Muscle layer of duodenum (tissue), 2 donors: ENCODE measurements at regions not wholly inside any gene's neighbourhood (a gene's known extent, or its start where the extent isn't known, plus 50 kb on each side); places are given as distances from the start of the nearest gene placed in this dataset.

Experiments used
- H3K27ac ChIP-seq: one replicate; pipeline ENCODE4 v1.7.0; 2013; ENCODE audit warnings: mild to moderate bottlenecking, low read length
- H3K27me3 ChIP-seq: one replicate; pipeline ENCODE4 v1.7.0; 2013; ENCODE audit warnings: low read depth, mild to moderate bottlenecking, control low read depth, low read length
- H3K36me3 ChIP-seq, 2 donors: one replicate each; pipeline ENCODE4 v1.7.0; 2013; ENCODE audit warnings: low read length in 2 of 2, control low read depth in 1 of 2, mild to moderate bottlenecking in 1 of 2; ENCODE audit not compliant: insufficient read depth in 2 of 2, control insufficient read depth in 1 of 2
- H3K4me1 ChIP-seq, 2 donors: one replicate each; pipeline ENCODE4 v1.7.0; 2013; ENCODE audit warnings: low read length in 2 of 2, mild to moderate bottlenecking in 2 of 2, control low read depth in 1 of 2, moderate library complexity in 1 of 2; ENCODE audit not compliant: insufficient read depth in 2 of 2, control insufficient read depth in 1 of 2
- H3K4me3 ChIP-seq, 2 donors: one replicate each; pipeline ENCODE4 v1.7.0; 2013; ENCODE audit warnings: low read length in 2 of 2, low read depth in 1 of 2, mild to moderate bottlenecking in 1 of 2
- H3K9me3 ChIP-seq, 2 donors: one replicate each; pipeline ENCODE4 v1.7.0; 2013; ENCODE audit warnings: low read length in 2 of 2, control low read depth in 1 of 2, mild to moderate bottlenecking in 1 of 2; ENCODE audit not compliant: control insufficient read depth in 1 of 2
- donor health status: healthy.

DNA sequence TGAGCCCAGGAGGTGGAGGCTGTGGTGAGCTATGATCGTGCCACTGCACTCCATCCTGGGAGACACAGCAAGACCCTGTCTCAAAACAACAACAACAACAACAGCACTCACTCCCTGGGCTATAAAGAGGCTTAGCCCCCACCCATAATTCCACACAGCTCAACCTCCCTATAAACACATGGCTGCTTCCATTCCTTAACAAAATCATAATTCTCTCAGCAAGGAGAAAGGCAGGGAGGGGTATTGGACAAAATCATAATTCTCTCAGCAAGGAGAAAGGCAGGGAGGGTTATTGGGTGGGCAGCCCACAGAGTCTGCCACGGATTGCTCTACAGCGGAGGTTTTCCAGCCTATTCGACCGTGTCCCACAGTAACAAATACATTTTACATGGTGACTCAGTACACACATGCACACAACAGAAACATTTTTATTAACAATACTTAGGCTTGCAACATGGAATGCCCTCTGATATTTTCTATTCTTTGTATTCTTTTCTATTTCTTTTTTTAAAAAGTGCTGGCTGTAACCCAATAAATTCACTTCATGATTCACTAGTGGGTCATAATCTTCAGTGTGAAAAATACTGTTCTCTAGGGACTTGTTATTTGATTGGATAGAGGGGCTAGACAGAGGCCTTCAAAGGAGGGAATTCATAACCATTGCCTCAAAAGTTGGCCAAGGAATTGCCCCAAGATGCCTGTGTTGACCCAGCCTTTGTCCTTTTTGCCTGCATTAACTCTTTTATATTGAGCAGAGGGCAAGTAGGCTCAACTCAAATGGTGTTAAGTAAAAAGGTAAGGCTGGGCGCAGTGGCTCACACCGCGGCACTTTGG is 50.6 kb upstream of the ZMYND8 start:
- no peaks in the 10 kb centered on the region for H3K36me3 ChIP-seq
- no peaks in the 10 kb centered on the region for H3K4me1 ChIP-seq
- H3K9me3 ChIP-seq = no peaks in the 10 kb centered on the region
- H3K4me3 ChIP-seq = no peak overlapping the region
- no peaks in the 10 kb centered on the region for H3K27me3 ChIP-seq
- H3K27ac ChIP-seq = no peak overlapping the region

DNA sequence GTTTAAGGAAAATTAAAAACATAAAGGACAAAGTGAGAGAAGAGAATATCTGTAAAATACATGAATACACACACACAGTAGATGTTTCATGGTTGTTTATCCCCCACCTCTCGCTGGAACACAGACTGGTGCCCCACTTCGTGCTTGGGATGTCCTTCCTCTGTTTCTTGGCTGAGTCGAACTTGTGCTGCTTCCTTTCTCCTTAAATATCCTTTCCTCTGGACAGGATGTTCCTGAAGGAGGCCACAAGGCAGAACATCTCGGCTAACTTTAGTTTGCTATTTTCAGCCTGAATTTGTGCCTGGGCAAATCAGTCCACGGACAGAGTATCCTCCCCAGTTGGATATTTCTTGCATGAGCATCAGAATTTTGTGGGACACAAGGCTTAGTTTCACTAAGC is 54.7 kb upstream of the ZMYND8 start:
- no peak overlapping the region for H3K27ac ChIP-seq
- no peaks in the 10 kb centered on the region for H3K9me3 ChIP-seq
- H3K27me3 ChIP-seq = no peaks in the 10 kb centered on the region
- H3K4me1 ChIP-seq = no peaks in the 10 kb centered on the region
- no peak overlapping the region for H3K4me3 ChIP-seq
- no peaks in the 10 kb centered on the region for H3K36me3 ChIP-seq

DNA sequence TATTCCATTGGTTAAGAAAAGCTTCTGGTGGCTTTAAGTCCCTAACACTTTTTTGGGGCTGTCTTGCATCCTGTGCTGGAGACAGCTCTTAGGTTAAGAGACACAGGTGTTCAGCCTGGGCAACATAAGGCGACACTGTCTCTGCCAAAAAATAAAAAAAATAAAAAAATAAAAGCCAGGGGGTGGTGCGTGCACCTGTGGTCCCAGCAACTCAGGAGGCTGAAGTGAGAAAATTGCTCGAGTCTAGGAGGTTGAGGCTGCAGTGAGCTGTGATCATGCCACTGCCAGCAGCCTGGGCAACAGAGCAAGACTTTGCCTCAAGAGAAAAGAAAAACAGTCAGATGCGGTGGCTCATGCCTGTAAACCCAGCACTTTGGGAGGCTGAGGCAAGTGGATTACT is 55.6 kb upstream of the ZMYND8 start:
- Histone ChIP-seq H3K36me3 (no peaks in the 10 kb centered on the region), H3K27me3 (no peaks in the 10 kb centered on the region), H3K4me3 (no peak overlapping the region), H3K9me3 (no peaks in the 10 kb centered on the region), H3K27ac (no peak overlapping the region), H3K4me1 (no peaks in the 10 kb centered on the region)

DNA sequence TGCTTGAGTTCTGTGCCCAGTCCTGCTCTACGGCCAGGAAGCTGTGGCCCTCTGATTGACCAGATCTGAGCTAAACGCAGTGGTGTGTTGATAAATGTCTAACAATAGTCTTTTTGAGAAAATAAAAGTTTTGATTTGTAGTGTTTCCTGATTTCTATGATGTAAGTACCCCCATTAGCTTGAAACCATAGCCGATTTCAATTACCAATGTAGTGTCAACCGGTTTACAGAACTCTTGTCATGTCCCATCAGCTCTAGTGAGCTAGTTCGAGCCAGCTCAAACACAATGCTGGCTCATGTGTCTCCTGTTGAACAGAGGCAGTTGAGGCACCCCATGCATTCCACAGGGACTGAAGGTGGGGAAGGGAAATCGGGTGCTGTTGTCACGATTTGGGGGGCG is 56.7 kb upstream of the ZMYND8 start:
- no peaks in the 10 kb centered on the region for H3K9me3 ChIP-seq
- no peaks in the 10 kb centered on the region for H3K36me3 ChIP-seq
- H3K4me3 ChIP-seq = no peak overlapping the region
- H3K27me3 ChIP-seq = no peaks in the 10 kb centered on the region
- H3K27ac ChIP-seq = no peak overlapping the region
- no peaks in the 10 kb centered on the region for H3K4me1 ChIP-seq

DNA sequence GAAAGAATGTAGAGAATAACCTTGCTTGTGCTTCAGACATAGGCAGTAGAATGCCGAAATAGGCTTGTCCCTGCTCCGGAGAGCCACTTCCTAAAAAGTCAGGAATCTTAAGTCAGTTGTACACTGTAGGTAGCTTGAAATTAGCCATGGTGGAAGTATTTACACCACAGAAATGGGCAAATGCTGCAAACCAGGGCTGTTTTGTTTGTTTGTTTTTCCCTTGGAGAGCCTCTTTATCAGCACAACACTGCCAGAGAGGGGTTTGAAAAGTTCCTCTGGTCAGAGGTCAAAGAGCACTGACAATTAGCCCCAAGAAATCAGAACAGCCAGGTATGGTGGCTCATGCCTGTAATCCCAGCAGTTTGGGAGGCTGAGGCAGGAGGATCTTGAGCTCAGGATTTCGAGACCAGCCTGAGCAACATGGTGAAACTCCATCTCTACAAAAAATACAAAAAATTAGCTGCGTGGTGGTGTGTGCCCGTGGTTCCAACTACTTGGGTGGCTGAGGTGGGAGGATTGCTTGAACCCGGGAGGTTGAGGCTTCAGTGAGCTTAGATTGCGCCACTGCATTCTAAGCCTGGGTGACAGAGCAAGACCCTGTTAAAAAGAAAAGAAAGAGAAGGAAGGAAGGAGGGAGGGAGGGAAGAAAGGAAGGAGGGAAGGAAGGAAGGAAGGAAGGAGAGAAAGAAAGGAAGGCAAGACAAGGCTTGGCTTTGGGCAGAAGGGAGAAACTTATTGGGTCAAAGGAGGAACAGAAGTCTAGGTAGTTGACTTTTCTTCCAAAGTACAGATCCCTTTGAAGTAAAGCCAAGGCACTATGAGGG is 61.0 kb upstream of the ZMYND8 start:
- Histone ChIP-seq H3K4me3 (no peak overlapping the region), H3K36me3 (no peaks in the 10 kb centered on the region), H3K27me3 (no peaks in the 10 kb centered on the region), H3K9me3 (no peaks in the 10 kb centered on the region), H3K4me1 (no peaks in the 10 kb centered on the region), H3K27ac (no peak overlapping the region)

DNA sequence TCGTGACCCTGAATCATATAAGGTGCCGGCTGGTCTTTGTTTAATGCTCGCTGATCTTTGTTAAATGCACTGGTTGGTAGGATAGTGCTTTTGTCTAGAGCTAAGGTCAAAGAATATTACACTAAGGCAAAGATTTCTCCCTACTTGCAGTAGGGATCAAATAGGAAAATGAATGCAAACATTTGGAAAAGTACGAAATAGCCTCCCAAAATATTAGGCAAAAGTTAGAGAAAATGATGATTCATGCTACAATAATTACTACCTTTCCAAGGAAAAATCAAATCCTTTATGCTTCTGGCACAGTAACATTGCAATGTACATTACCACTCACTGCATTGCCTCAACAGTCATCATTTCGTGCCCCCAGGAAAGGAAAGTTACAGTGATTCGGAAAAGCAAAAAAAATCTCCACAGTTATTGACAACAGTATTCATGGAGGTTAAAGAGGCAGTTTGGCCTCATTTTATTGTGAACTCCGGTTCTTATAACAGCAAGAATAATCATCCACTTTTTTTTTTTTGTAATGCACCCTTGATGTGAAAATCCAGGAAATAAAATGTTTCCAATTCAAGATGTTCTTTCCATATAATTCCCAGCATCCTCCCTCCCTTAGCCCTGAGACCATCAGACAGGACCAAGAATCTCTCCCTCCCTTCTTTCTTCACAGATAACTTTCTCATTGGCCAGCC is 61.7 kb upstream of the ZMYND8 start:
- Histone ChIP-seq H3K4me1 (no peaks in the 10 kb centered on the region), H3K9me3 (no peaks in the 10 kb centered on the region), H3K4me3 (no peak overlapping the region), H3K27me3 (no peaks in the 10 kb centered on the region), H3K36me3 (no peaks in the 10 kb centered on the region), H3K27ac (no peak overlapping the region)

DNA sequence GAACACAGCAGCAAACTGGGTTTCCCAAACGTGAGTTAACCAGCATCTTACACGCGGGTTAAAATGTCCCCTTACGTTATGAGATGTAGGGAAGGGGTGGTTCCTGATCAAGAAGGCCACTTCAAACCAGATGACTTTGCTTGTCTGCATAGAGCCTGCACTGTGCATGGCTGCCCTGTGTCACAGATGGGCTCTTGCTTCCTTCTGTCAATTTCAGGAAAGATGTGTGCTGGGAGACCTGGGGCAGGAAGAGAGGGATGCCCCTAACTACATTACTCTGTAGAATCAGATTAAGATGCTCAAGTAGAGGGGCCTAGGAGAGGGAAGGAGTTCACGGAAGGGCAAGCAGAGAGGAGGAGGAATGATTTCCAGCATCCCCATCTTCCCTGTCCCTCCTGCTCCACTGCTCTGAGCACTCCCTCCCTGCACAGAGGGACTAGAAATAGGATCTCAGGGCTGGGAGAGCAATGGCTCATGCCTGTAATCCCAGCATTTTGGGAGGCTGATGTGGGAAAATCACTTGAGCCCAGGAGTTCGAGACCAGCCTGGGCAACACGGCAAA is 63.5 kb upstream of the ZMYND8 start:
- no peak overlapping the region for H3K27ac ChIP-seq
- no peak overlapping the region for H3K4me3 ChIP-seq
- no peaks in the 10 kb centered on the region for H3K9me3 ChIP-seq

DNA sequence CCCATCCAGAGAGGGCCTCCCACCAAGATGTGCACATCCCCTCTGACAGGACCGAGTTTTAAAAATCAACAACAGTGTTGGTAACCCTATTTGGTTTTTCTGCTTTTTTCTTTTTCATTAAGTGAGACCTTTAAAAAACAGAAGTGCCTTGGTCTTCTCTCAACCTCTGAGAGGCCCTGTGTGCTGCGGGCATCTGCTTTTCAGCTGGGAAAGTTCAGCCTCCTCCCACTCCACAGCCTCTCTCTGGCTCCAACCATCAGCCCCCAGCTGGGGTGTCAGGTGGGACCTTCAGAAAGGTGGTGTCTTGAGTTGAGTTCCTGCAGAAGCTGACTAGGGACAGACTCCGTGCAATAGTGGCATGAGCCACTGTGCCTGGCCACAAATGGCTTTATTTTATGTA is 64.6 kb upstream of the ZMYND8 start:
- Histone ChIP-seq H3K36me3 (no peaks in the 10 kb centered on the region), H3K27me3 (no peaks in the 10 kb centered on the region), H3K9me3 (no peaks in the 10 kb centered on the region), H3K4me1 (no peaks in the 10 kb centered on the region), H3K4me3 (no peak overlapping the region), H3K27ac (no peak overlapping the region)

More for the DNA sequence above, 63.5 kb upstream of the ZMYND8 start:
- Histone ChIP-seq H3K36me3 (no peaks in the 10 kb centered on the region), H3K27me3 (no peaks in the 10 kb centered on the region), H3K4me1 (no peaks in the 10 kb centered on the region)

DNA sequence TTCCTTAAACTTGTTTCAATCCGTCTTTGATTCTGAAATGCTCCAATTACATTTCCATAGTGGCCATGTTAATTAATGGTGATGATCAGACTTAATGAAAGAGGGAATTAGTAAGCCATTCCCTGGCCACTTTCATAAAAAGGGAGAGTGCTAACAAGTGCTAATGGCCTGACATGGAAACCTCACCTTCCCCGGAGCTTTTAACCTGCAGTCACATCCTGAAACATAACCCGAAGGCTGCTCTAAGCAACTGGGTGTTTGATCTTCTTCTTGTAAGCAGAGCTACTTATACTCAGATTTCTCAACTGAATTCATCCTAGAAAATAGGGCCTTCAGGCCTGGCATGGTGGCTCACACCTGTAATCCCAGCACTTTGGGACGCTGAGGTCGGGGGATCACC is 67.1 kb upstream of the ZMYND8 start:
- H3K4me1 ChIP-seq = no peaks in the 10 kb centered on the region
- H3K36me3 ChIP-seq = no peaks in the 10 kb centered on the region
- H3K4me3 ChIP-seq = no peak overlapping the region
- H3K27me3 ChIP-seq = no peaks in the 10 kb centered on the region
- H3K27ac ChIP-seq = no peak overlapping the region
- H3K9me3 ChIP-seq = peaks cover 0 to 17% of the 10 kb centered on the region in 2 donors

DNA sequence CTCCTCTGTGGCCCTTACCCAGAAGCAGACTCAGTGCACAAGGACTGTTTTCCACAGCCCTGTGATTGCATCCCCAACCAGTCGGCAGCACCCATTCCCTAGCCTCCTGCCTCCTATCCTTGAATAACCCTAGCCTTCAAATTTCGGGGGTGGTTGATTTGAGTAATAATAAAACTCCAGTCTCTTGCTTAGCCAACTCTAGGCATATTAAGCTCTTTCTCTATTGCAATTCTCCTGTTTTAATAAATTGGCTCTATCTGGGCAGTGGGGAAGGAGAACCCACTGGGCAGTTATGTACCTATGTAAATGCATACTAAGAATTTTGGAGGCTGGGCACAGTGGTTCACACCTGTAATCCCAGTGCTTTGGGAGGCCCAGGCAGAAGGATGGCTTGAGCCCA is 70.6 kb upstream of the ZMYND8 start:
- Histone ChIP-seq H3K27me3 (no peaks in the 10 kb centered on the region), H3K4me3 (no peak overlapping the region), H3K36me3 (no peaks in the 10 kb centered on the region), H3K4me1 (no peaks in the 10 kb centered on the region), H3K9me3 (peaks cover 0 to 17% of the 10 kb centered on the region in 2 donors), H3K27ac (no peak overlapping the region)

DNA sequence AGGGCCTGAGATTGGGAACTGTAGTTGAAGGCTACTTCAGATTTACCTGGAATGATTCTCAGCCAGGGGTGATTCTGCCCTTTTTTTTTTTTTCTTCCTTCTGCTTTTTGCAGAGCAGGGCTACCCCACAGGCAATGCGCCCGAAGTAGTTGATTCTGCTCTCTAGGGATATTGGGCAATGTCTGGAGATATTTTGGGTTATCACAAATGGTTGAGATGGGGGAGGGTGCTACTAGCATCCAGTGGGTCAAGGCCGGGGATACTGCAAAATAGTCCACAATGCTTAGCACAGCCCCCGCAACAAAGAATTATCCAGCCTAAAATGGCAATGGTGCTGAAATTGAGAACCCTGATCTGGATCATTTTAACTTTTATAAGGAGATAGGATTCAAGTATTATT is 71.2 kb upstream of the ZMYND8 start:
- peaks cover 0 to 17% of the 10 kb centered on the region in 2 donors for H3K9me3 ChIP-seq
- H3K27ac ChIP-seq = no peak overlapping the region
- H3K4me3 ChIP-seq = no peak overlapping the region
- H3K36me3 ChIP-seq = no peaks in the 10 kb centered on the region
- H3K27me3 ChIP-seq = no peaks in the 10 kb centered on the region
- no peaks in the 10 kb centered on the region for H3K4me1 ChIP-seq
